ENCODE measurements at regions not wholly inside any gene's neighbourhood (a gene's known extent, or its start where the extent isn't known, plus 50 kb on each side); places are given as distances from the start of the nearest gene placed in this dataset.

DNA sequence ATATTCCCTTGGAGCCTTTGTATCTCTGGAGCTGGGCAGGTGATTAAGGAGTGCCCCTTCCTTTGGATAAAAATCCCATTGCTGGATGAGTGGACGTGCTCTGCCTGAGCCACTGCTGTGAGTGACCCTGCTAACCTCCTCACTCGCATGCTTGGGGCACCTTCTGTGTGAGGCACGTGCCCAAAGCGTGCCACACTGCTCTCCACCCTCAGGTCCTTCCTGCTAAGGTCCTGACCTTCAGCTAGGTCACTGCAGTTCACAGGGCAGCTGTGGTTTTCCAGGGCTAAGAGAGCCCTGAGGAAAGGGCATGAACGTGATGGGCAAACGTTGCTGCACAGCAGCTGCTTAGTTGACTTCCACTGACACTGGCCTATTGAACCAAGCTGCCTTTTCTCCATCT, 204.4 kb upstream of the COBL start:
- Histone ChIP-seq H2BK120ac (ENCODE audit: low read depth, low read length) (no peak overlapping the region), H2BK15ac (ENCODE audit: low read depth, low read length) (no peak overlapping the region), H4K20me1 (ENCODE audit: insufficient read depth, low read length) (no peaks in the 10 kb centered on the region), H3K9me1 (ENCODE audit: insufficient read depth, low read length) (no peaks in the 10 kb centered on the region), H3K18ac (ENCODE audit: low read depth, low read length) (no peak overlapping the region), H4K8ac (ENCODE audit: low read depth in 2 of 2, low read length in 2 of 2) (no peak overlapping the region), H3K27me3 (ENCODE audit: control insufficient read depth, insufficient read depth, low read length) (no peaks in the 10 kb centered on the region), H3K4ac (ENCODE audit: low read depth, low read length) (no peak overlapping the region), H3K14ac (replicated peaks; ENCODE audit: low read depth, low read length) (no peak overlapping the region), H3K9ac (ENCODE audit: low read depth, low read length) (no peak overlapping the region), H3K79me1 (ENCODE audit: low read depth in 1 of 2, low read length in 2 of 2) (no peaks in the 10 kb centered on the region), H3K4me2 (ENCODE audit: low read depth, low read length) (no peak overlapping the region), H3K36me3 (ENCODE audit: control insufficient read depth, insufficient read depth, low read length) (no peaks in the 10 kb centered on the region), H4K91ac (ENCODE audit: insufficient read depth, low read depth, low read length) (no peak overlapping the region), H3K4me3 (ENCODE audit: insufficient read depth, low read depth, low read length) (no peak overlapping the region), H2AK5ac (ENCODE audit: low read depth, low read length) (no peak overlapping the region), H2AFZ (replicated peaks; ENCODE audit: low read length, poor library complexity) (no peak overlapping the region), H3K23ac (ENCODE audit: low read depth, low read length) (no peak overlapping the region), H2AK9ac (replicated peaks; ENCODE audit: low read depth, low read length, poor library complexity) (no peak overlapping the region), H2BK20ac (ENCODE audit: low read depth, low read length) (no peak overlapping the region), H3K56ac (ENCODE audit: extremely low read depth, insufficient read depth, low read length) (no peak overlapping the region), H3K27ac (ENCODE audit: insufficient read depth, low read length) (no peak overlapping the region), H2BK5ac (ENCODE audit: low read depth, low read length, poor library complexity, severe bottlenecking) (no peak overlapping the region), H3K9me3 (ENCODE audit: control insufficient read depth, insufficient read depth, low read length) (peaks cover 16% of the 10 kb centered on the region), H3K4me1 (ENCODE audit: control insufficient read depth, insufficient read depth, low read length) (no peaks in the 10 kb centered on the region), H4K5ac (ENCODE audit: low read depth, low read length) (no peak overlapping the region)
- intact Hi-C loops (cut with micrococcal nuclease) = no loop called here
- CTCF ChIA-PET = no interaction called here
- DNase-seq (no peak), ATAC-seq (ENCODE audit: low read depth) (no peak)
- dilution Hi-C loops (cut with HindIII; ENCODE audit: low sequenced_read_pairs, unreplicated experiment) = no loop called here
- no TSS peak for BruUV-seq (replicated peaks)
- 10% methylated on average over 2 of the region's 6 CpGs; no CpG with 5 or more reads in 1 of the 2 experiments for WGBS, 2 experiments (ENCODE audit: extremely low coverage in 2 of 2, insufficient read length in 1 of 2)
- POLR2A ChIA-PET (ENCODE audit: unreplicated experiment) = no interaction called here
- TF ChIP-seq MXI1 (IDR thresholded peaks at IDR 0.05; ENCODE audit: borderline replicate concordance, low read depth, low read length) (no peak), MAZ (IDR thresholded peaks at IDR 0.05; ENCODE audit: borderline replicate concordance, low read depth, low read length) (no peak), MAFK (IDR thresholded peaks at IDR 0.05; ENCODE audit: low read depth, low read length) (no peak), FOS (IDR thresholded peaks at IDR 0.05; ENCODE audit: low read depth, low read length) (no peak), NFE2L2 (IDR thresholded peaks at IDR 0.05; ENCODE audit: low read depth, low read length) (no peak), SMC3 (IDR thresholded peaks at IDR 0.05; ENCODE audit: low read depth, low read length) (no peak), CHD1 (IDR thresholded peaks at IDR 0.05; ENCODE audit: low read depth, low read length) (no peak), RAD21 (IDR thresholded peaks at IDR 0.05; ENCODE audit: low read length) (no peak), CEBPB (IDR thresholded peaks at IDR 0.05; ENCODE audit: low read depth, low read length) (no peak), BHLHE40 (IDR thresholded peaks at IDR 0.05; ENCODE audit: low read depth, low read length) (no peak), RCOR1 (IDR thresholded peaks at IDR 0.05; ENCODE audit: insufficient replicate concordance, low read length) (no peak), POLR2A (IDR thresholded peaks at IDR 0.05; ENCODE audit: low read depth, low read length) (no peak), RFX5 (IDR thresholded peaks at IDR 0.05; ENCODE audit: low read depth, low read length) (no peak)
- TF ChIP-seq, protein P1, sequence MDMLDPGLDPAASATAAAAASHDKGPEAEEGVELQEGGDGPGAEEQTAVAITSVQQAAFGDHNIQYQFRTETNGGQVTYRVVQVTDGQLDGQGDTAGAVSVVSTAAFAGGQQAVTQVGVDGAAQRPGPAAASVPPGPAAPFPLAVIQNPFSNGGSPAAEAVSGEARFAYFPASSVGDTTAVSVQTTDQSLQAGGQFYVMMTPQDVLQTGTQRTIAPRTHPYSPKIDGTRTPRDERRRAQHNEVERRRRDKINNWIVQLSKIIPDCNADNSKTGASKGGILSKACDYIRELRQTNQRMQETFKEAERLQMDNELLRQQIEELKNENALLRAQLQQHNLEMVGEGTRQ (IDR thresholded peaks at IDR 0.05; ENCODE audit: low read depth, low read length) = no peak
- TF ChIP-seq, protein P2, sequence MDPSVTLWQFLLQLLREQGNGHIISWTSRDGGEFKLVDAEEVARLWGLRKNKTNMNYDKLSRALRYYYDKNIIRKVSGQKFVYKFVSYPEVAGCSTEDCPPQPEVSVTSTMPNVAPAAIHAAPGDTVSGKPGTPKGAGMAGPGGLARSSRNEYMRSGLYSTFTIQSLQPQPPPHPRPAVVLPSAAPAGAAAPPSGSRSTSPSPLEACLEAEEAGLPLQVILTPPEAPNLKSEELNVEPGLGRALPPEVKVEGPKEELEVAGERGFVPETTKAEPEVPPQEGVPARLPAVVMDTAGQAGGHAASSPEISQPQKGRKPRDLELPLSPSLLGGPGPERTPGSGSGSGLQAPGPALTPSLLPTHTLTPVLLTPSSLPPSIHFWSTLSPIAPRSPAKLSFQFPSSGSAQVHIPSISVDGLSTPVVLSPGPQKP (IDR thresholded peaks at IDR 0.05; ENCODE audit: borderline replicate concordance, low read depth, low read length) = no peak
- TF ChIP-seq, protein P3, sequence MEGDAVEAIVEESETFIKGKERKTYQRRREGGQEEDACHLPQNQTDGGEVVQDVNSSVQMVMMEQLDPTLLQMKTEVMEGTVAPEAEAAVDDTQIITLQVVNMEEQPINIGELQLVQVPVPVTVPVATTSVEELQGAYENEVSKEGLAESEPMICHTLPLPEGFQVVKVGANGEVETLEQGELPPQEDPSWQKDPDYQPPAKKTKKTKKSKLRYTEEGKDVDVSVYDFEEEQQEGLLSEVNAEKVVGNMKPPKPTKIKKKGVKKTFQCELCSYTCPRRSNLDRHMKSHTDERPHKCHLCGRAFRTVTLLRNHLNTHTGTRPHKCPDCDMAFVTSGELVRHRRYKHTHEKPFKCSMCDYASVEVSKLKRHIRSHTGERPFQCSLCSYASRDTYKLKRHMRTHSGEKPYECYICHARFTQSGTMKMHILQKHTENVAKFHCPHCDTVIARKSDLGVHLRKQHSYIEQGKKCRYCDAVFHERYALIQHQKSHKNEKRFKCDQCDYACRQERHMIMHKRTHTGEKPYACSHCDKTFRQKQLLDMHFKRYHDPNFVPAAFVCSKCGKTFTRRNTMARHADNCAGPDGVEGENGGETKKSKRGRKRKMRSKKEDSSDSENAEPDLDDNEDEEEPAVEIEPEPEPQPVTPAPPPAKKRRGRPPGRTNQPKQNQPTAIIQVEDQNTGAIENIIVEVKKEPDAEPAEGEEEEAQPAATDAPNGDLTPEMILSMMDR (conservative IDR thresholded peaks at IDR 0.05; ENCODE audit: low read depth, low read length) = no peak
- in situ Hi-C loops (cut with MboI; ENCODE audit: low sequenced_read_pairs) = no loop called here
